ENCODE measurements at regions not wholly inside any gene's neighbourhood (a gene's known extent, or its start where the extent isn't known, plus 50 kb on each side); places are given as distances from the start of the nearest gene placed in this dataset.

DNA sequence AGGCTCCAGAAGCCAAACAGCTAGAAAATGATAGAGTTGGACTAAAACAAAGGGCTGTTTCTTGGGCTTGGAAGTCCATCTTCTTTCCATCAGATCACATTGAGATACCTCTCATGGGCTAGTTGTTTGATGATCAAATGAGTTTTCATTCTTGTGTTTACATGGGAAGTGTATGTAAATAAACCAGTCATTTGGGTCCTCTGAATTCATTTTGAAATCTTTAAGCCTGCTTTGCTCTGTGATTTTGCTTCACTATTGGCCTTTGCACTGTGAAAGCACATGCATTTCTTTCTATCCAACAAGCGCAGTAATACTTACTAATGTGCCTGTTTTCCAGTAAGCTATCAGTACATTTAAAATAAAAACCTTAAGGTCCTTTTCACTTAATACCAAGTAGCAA lies 200.5 kb upstream of the IRS2 start (continued):
- TF ChIP-seq, protein P1, sequence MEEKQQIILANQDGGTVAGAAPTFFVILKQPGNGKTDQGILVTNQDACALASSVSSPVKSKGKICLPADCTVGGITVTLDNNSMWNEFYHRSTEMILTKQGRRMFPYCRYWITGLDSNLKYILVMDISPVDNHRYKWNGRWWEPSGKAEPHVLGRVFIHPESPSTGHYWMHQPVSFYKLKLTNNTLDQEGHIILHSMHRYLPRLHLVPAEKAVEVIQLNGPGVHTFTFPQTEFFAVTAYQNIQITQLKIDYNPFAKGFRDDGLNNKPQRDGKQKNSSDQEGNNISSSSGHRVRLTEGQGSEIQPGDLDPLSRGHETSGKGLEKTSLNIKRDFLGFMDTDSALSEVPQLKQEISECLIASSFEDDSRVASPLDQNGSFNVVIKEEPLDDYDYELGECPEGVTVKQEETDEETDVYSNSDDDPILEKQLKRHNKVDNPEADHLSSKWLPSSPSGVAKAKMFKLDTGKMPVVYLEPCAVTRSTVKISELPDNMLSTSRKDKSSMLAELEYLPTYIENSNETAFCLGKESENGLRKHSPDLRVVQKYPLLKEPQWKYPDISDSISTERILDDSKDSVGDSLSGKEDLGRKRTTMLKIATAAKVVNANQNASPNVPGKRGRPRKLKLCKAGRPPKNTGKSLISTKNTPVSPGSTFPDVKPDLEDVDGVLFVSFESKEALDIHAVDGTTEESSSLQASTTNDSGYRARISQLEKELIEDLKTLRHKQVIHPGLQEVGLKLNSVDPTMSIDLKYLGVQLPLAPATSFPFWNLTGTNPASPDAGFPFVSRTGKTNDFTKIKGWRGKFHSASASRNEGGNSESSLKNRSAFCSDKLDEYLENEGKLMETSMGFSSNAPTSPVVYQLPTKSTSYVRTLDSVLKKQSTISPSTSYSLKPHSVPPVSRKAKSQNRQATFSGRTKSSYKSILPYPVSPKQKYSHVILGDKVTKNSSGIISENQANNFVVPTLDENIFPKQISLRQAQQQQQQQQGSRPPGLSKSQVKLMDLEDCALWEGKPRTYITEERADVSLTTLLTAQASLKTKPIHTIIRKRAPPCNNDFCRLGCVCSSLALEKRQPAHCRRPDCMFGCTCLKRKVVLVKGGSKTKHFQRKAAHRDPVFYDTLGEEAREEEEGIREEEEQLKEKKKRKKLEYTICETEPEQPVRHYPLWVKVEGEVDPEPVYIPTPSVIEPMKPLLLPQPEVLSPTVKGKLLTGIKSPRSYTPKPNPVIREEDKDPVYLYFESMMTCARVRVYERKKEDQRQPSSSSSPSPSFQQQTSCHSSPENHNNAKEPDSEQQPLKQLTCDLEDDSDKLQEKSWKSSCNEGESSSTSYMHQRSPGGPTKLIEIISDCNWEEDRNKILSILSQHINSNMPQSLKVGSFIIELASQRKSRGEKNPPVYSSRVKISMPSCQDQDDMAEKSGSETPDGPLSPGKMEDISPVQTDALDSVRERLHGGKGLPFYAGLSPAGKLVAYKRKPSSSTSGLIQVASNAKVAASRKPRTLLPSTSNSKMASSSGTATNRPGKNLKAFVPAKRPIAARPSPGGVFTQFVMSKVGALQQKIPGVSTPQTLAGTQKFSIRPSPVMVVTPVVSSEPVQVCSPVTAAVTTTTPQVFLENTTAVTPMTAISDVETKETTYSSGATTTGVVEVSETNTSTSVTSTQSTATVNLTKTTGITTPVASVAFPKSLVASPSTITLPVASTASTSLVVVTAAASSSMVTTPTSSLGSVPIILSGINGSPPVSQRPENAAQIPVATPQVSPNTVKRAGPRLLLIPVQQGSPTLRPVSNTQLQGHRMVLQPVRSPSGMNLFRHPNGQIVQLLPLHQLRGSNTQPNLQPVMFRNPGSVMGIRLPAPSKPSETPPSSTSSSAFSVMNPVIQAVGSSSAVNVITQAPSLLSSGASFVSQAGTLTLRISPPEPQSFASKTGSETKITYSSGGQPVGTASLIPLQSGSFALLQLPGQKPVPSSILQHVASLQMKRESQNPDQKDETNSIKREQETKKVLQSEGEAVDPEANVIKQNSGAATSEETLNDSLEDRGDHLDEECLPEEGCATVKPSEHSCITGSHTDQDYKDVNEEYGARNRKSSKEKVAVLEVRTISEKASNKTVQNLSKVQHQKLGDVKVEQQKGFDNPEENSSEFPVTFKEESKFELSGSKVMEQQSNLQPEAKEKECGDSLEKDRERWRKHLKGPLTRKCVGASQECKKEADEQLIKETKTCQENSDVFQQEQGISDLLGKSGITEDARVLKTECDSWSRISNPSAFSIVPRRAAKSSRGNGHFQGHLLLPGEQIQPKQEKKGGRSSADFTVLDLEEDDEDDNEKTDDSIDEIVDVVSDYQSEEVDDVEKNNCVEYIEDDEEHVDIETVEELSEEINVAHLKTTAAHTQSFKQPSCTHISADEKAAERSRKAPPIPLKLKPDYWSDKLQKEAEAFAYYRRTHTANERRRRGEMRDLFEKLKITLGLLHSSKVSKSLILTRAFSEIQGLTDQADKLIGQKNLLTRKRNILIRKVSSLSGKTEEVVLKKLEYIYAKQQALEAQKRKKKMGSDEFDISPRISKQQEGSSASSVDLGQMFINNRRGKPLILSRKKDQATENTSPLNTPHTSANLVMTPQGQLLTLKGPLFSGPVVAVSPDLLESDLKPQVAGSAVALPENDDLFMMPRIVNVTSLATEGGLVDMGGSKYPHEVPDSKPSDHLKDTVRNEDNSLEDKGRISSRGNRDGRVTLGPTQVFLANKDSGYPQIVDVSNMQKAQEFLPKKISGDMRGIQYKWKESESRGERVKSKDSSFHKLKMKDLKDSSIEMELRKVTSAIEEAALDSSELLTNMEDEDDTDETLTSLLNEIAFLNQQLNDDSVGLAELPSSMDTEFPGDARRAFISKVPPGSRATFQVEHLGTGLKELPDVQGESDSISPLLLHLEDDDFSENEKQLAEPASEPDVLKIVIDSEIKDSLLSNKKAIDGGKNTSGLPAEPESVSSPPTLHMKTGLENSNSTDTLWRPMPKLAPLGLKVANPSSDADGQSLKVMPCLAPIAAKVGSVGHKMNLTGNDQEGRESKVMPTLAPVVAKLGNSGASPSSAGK (IDR thresholded peaks at IDR 0.05), result no peak
